IPS-18a (cell line): ENCODE measurements at regions not wholly inside any gene's neighbourhood (a gene's known extent, or its start where the extent isn't known, plus 50 kb on each side); places are given as distances from the start of the nearest gene placed in this dataset.

Source experiments
- H3K27ac ChIP-seq: one replicate; pipeline ENCODE4 v1.5.1; 2013; ENCODE audit warnings: low read length
- H3K27me3 ChIP-seq: one replicate; pipeline ENCODE4 v1.6.1; 2013; ENCODE audit warnings: mild to moderate bottlenecking, low read length; ENCODE audit not compliant: control insufficient read depth, insufficient read depth
- H3K36me3 ChIP-seq: one replicate; pipeline ENCODE4 v1.6.1; 2013; ENCODE audit warnings: low read depth, low read length; ENCODE audit not compliant: control insufficient read depth
- H3K4me1 ChIP-seq: one replicate; pipeline ENCODE4 v1.6.1; 2013; ENCODE audit warnings: low read depth, low read length; ENCODE audit not compliant: control insufficient read depth
- H3K4me3 ChIP-seq: one replicate; pipeline ENCODE4 v1.5.1; 2013; ENCODE audit warnings: low read length
- H3K9ac ChIP-seq: one replicate; pipeline ENCODE4 v1.6.1; 2013; ENCODE audit warnings: mild to moderate bottlenecking, low read length, moderate library complexity
- H3K9me3 ChIP-seq: one replicate; pipeline ENCODE4 v1.6.1; 2013; ENCODE audit warnings: low read depth, low read length; ENCODE audit not compliant: control insufficient read depth

- no peaks in the 10 kb centered on the region for H3K27me3 ChIP-seq
- H3K27ac ChIP-seq = no peak overlapping the region
- H3K9ac ChIP-seq = no peak overlapping the region
- no peaks in the 10 kb centered on the region for H3K4me1 ChIP-seq
- H3K9me3 ChIP-seq = no peaks in the 10 kb centered on the region
- no peaks in the 10 kb centered on the region for H3K36me3 ChIP-seq
- H3K4me3 ChIP-seq = no peak overlapping the region
Measured at GRCh38 chr9:108073823-108074222, 584.3 kb upstream of the KLF4 start.

- Histone ChIP-seq H3K4me3 (no peak overlapping the region), H3K4me1 (no peaks in the 10 kb centered on the region), H3K9me3 (no peaks in the 10 kb centered on the region)
Measured at GRCh38 chr9:108072740-108073139, 583.2 kb upstream of the KLF4 start.

GRCh38 chr9:108070861-108071260 lies 581.3 kb upstream of the KLF4 start:
- no peak overlapping the region for H3K27ac ChIP-seq
- H3K4me3 ChIP-seq = no peak overlapping the region
- no peaks in the 10 kb centered on the region for H3K36me3 ChIP-seq
- no peak overlapping the region for H3K9ac ChIP-seq
- H3K9me3 ChIP-seq = no peaks in the 10 kb centered on the region
- no peaks in the 10 kb centered on the region for H3K27me3 ChIP-seq
- H3K4me1 ChIP-seq = no peaks in the 10 kb centered on the region

More at GRCh38 chr9:108072740-108073139, 583.2 kb upstream of the KLF4 start:
- no peak overlapping the region for H3K9ac ChIP-seq
- H3K36me3 ChIP-seq = no peaks in the 10 kb centered on the region
- H3K27ac ChIP-seq = no peak overlapping the region
- H3K27me3 ChIP-seq = no peaks in the 10 kb centered on the region

GRCh38 chr9:108069991-108070390 lies 580.4 kb upstream of the KLF4 start:
- H3K27ac ChIP-seq = no peak overlapping the region
- no peaks in the 10 kb centered on the region for H3K9me3 ChIP-seq
- no peaks in the 10 kb centered on the region for H3K4me1 ChIP-seq
- H3K4me3 ChIP-seq = no peak overlapping the region
- no peak overlapping the region for H3K9ac ChIP-seq
- H3K27me3 ChIP-seq = no peaks in the 10 kb centered on the region
- H3K36me3 ChIP-seq = no peaks in the 10 kb centered on the region

GRCh38 chr9:108062680-108063079 lies 573.1 kb upstream of the KLF4 start:
- Histone ChIP-seq H3K27ac (no peak overlapping the region), H3K9ac (no peak overlapping the region), H3K36me3 (no peaks in the 10 kb centered on the region), H3K4me3 (no peak overlapping the region), H3K9me3 (no peaks in the 10 kb centered on the region), H3K27me3 (no peaks in the 10 kb centered on the region), H3K4me1 (no peaks in the 10 kb centered on the region)

- Histone ChIP-seq H3K4me3 (no peak overlapping the region), H3K27ac (no peak overlapping the region), H3K9ac (no peak overlapping the region), H3K9me3 (no peaks in the 10 kb centered on the region), H3K36me3 (no peaks in the 10 kb centered on the region), H3K4me1 (no peaks in the 10 kb centered on the region), H3K27me3 (no peaks in the 10 kb centered on the region)
Measured at GRCh38 chr9:108060175-108060574, 570.6 kb upstream of the KLF4 start.

DNA sequence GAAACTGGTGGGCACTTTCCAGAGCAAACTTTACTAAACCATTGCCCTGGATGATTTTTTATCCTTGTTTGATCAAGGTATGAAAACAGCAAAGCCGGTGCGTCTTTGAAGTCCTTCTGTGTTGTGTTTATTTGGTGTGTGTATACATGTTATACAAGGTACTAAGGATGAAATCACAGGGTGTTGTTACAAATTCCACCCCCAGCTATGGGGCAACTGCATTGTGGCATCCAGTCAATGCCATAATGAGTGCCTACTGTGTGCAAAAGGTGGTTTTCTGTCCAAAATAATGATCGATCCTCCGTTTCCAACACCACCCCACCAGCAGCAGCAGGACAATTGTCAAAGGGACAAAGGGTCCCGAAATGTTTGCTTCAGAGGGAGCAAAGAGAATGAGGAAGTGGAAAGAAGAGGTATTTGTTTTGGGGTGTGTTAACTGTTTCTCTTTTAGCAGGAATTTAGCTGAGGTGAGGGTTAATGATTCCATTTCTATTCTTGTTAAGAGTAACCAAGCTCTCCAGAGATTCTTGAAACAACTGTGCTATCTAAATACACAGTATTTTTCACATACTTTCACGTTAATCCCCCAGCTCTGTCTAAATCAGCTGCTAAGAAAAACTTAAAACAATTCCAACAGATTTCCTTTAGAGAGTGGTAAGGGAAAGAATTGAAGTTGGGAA lies 568.7 kb upstream of the KLF4 start:
- Histone ChIP-seq H3K4me3 (no peak overlapping the region), H3K9ac (no peak overlapping the region), H3K27me3 (peaks cover 1% of the 10 kb centered on the region), H3K9me3 (no peaks in the 10 kb centered on the region), H3K4me1 (peaks cover 7% of the 10 kb centered on the region), H3K27ac (no peak overlapping the region), H3K36me3 (no peaks in the 10 kb centered on the region)

- H3K27ac ChIP-seq = no peak overlapping the region
- H3K4me3 ChIP-seq = no peak overlapping the region
- H3K4me1 ChIP-seq = peaks cover 14% of the 10 kb centered on the region
- no peaks in the 10 kb centered on the region for H3K9me3 ChIP-seq
- no peaks in the 10 kb centered on the region for H3K36me3 ChIP-seq
- peaks cover 5% of the 10 kb centered on the region for H3K27me3 ChIP-seq
- no peak overlapping the region for H3K9ac ChIP-seq
Measured at GRCh38 chr9:108057421-108058134, 568.0 kb upstream of the KLF4 start.

DNA sequence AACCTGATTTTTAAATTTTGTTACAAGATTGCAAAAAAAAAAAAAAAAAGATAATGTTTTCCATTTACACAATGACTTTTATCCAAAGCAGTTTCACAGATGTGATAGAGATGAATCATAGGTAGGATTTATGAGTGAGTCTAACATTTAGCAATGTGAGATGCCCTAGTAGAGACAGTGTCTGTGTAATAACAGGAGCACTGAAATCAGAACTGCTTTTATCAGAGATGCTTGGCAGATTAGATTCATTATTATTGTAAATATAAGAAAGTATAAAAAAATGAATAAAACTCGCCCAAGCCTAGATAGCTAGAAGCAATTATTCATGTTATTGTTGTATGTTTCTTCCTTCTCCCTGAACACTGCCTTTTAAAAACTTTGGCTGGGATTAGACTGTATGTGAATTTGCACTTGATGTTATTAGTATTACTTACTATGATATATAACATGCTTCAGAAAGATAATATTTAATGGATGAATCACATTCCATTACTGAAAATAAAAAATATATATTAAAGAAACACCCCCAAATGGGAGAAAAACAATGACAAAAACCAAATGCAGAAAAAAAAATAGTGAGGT lies 567.3 kb upstream of the KLF4 start:
- no peak overlapping the region for H3K4me3 ChIP-seq
- H3K9me3 ChIP-seq = no peaks in the 10 kb centered on the region
- no peak overlapping the region for H3K27ac ChIP-seq
- H3K36me3 ChIP-seq = no peaks in the 10 kb centered on the region
- peaks cover 19% of the 10 kb centered on the region for H3K4me1 ChIP-seq
- no peak overlapping the region for H3K9ac ChIP-seq
- H3K27me3 ChIP-seq = peaks cover 5% of the 10 kb centered on the region

DNA sequence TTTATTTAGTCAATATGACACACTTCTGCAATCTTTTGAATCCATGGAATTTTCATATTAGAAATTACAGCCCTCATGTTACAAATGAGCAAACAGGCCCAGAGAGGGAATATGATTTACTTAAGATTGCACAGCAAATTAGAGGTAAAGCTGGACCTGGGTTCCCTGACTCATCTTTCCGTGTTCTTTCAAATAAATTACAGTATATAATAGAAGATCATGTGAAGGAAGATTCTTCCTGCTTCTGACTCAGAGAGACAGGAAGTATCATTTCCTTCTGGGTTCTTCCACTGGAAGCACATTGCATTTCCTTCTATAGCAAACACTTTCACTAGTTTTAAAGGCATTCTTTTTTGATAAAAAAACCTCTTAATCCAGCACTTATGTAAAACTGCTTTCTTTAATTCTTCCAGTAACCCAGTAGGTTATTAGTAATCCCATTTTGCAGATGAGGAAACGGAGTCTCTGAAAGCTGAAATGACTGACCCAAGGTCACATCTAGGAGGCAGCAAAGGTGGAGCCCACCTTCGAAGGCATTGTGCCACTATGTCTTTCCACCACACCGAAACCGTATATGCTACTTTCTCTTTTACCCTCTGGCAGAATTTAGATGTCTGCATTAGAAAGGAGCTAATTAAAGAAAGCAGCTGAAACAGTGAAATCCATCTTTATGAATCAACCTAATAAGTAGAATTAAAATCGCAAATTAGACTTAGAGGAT lies 566.7 kb upstream of the KLF4 start:
- H3K9ac ChIP-seq = no peak overlapping the region
- no peak overlapping the region for H3K27ac ChIP-seq
- no peak overlapping the region for H3K4me3 ChIP-seq
- peaks cover 19% of the 10 kb centered on the region for H3K4me1 ChIP-seq
- H3K27me3 ChIP-seq = peaks cover 5% of the 10 kb centered on the region
- H3K36me3 ChIP-seq = no peaks in the 10 kb centered on the region
- H3K9me3 ChIP-seq = no peaks in the 10 kb centered on the region

DNA sequence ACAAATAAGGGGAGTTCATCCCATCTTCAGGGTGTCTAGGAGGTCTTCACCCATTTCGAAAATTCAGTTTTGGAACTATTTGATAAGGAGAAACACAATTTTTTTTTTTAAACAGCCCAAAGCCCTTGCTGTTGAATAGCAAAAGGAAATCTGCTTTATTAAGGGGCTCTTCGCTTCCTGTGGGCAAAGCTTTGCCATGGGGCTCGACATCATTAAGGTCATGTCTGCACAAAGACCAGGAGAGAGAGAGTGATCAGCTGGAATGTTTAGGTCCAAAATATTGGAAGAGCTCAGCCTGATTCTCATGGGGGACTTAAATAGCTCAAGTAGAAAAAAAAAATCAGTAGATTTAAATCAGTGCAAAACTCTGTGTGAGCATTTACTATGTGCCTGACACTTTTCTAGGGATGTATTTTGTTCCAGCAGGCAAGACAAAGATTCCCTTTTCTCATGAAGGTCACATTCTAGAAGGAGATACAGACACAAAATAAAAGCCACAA lies 564.6 kb upstream of the KLF4 start:
- peaks cover 5% of the 10 kb centered on the region for H3K27me3 ChIP-seq
- no peaks in the 10 kb centered on the region for H3K9me3 ChIP-seq
- peaks cover 19% of the 10 kb centered on the region for H3K4me1 ChIP-seq
- H3K27ac ChIP-seq = no peak overlapping the region
- no peak overlapping the region for H3K4me3 ChIP-seq
- H3K9ac ChIP-seq = no peak overlapping the region
- H3K36me3 ChIP-seq = no peaks in the 10 kb centered on the region
